Astrocyte of the cerebellum (primary cell): ENCODE measurements at regions not wholly inside any gene's neighbourhood (a gene's known extent, or its start where the extent isn't known, plus 50 kb on each side); places are given as distances from the start of the nearest gene placed in this dataset.

ENCODE experiments used
- DNase-seq: peaks from one replicate; pipeline ENCODE4 v3.0.0-alpha.2; 2011; ENCODE audit warnings: low read depth
- H3K4me3 ChIP-seq: 2 replicates; pipeline ENCODE4 v1.5.1; 2011; ENCODE audit warnings: mild to moderate bottlenecking, low read depth, low read length, moderate library complexity
- CTCF ChIP-seq: IDR thresholded peaks from 2 replicates; pipeline ENCODE4 v1.5.1; 2012; ENCODE audit warnings: low read length, low read depth, moderate library complexity, mild to moderate bottlenecking; ENCODE audit errors: missing control alignments
- in situ Hi-C: cut with HindIII; loops from 2 replicates; pipeline ENCODE4 v1.10.0; 2017; ENCODE audit warnings: low sequenced_read_pairs

- no peak overlapping the region for H3K4me3 ChIP-seq
- no peak for TF ChIP-seq CTCF
- DNase-seq = no peak
- in situ Hi-C loops = no loop called here
Observed at GRCh38 chr11:112886434-112887370, 74.5 kb upstream of the NCAM1 start.

- in situ Hi-C loops = no loop called here
- no peak for TF ChIP-seq CTCF
- DNase-seq = no peak
- H3K4me3 ChIP-seq = no peak overlapping the region
Observed at GRCh38 chr11:112889446-112889845, 71.8 kb upstream of the NCAM1 start.

- in situ Hi-C loops = no loop called here
- DNase-seq = no peak
- TF ChIP-seq CTCF = no peak
- no peak overlapping the region for H3K4me3 ChIP-seq
Observed at GRCh38 chr11:112899235-112900006, 61.8 kb upstream of the NCAM1 start.

- TF ChIP-seq CTCF = no peak
- H3K4me3 ChIP-seq = no peak overlapping the region
- in situ Hi-C loops = no loop called here
- DNase-seq = no peak
Observed at GRCh38 chr11:112901924-112902323, 59.3 kb upstream of the NCAM1 start.

- TF ChIP-seq CTCF = no peak
- H3K4me3 ChIP-seq = no peak overlapping the region
- in situ Hi-C loops = no loop called here
- DNase-seq = no peak
Observed at GRCh38 chr11:112902361-112903011, 58.7 kb upstream of the NCAM1 start.

- DNase-seq = no peak
- no peak overlapping the region for H3K4me3 ChIP-seq
- in situ Hi-C loops = no loop called here
- no peak for TF ChIP-seq CTCF
Observed at GRCh38 chr11:112903340-112903739, 57.9 kb upstream of the NCAM1 start.
